ENCODE measurements at regions not wholly inside any gene's neighbourhood (a gene's known extent, or its start where the extent isn't known, plus 50 kb on each side); places are given as distances from the start of the nearest gene placed in this dataset.

- H3K27me3 Mint-ChIP-seq, result no peaks in the 10 kb centered on the region
- H3K9me3 Mint-ChIP-seq, result no peaks in the 10 kb centered on the region
- H3K4me1 Mint-ChIP-seq, result peaks cover 3% of the 10 kb centered on the region
- no peaks in the 10 kb centered on the region for H3K36me3 Mint-ChIP-seq (ENCODE audit: low read depth)
- DNase-seq (no peak), ATAC-seq (no peak)
- H3K4me3 Mint-ChIP-seq, result no peak overlapping the region
- no peak overlapping the region for H3K27ac Mint-ChIP-seq
Measured at GRCh38 chr6:11917951-11918738, 94.0 kb upstream of the HIVEP1 start.

- no peak for DNase-seq
Measured at GRCh38 chr6:11912420-11912819, 99.7 kb upstream of the HIVEP1 start.

GRCh38 chr6:11911538-11911937 lies 100.6 kb upstream of the HIVEP1 start:
- no peak overlapping the region for H3K27ac Mint-ChIP-seq
- peaks cover 2% of the 10 kb centered on the region for H3K36me3 Mint-ChIP-seq (ENCODE audit: low read depth)
- H3K4me3 Mint-ChIP-seq, result no peak overlapping the region
- no peaks in the 10 kb centered on the region for H3K9me3 Mint-ChIP-seq
- ATAC-seq (no peak), DNase-seq (no peak)
- no peaks in the 10 kb centered on the region for H3K27me3 Mint-ChIP-seq
- H3K4me1 Mint-ChIP-seq, result peaks cover 10% of the 10 kb centered on the region

More at GRCh38 chr6:11912420-11912819, 99.7 kb upstream of the HIVEP1 start:
- no peak overlapping the region for H3K4me3 Mint-ChIP-seq
- no peak for ATAC-seq
- H3K4me1 Mint-ChIP-seq, result peaks cover 10% of the 10 kb centered on the region
- no peak overlapping the region for H3K27ac Mint-ChIP-seq
- H3K9me3 Mint-ChIP-seq, result no peaks in the 10 kb centered on the region
- H3K27me3 Mint-ChIP-seq, result no peaks in the 10 kb centered on the region
- peaks cover 2% of the 10 kb centered on the region for H3K36me3 Mint-ChIP-seq (ENCODE audit: low read depth)

- Mint-ChIP-seq H3K4me3 (no peak overlapping the region), H3K9me3 (no peaks in the 10 kb centered on the region), H3K27me3 (no peaks in the 10 kb centered on the region), H3K27ac (no peak overlapping the region), H3K4me1 (peaks cover 10% of the 10 kb centered on the region), H3K36me3 (ENCODE audit: low read depth) (peaks cover 2% of the 10 kb centered on the region)
- DNase-seq (no peak), ATAC-seq (no peak)
Measured at GRCh38 chr6:11909696-11910132, 102.4 kb upstream of the HIVEP1 start.

GRCh38 chr6:11908436-11909105 lies 103.5 kb upstream of the HIVEP1 start:
- Mint-ChIP-seq H3K27ac (no peak overlapping the region), H3K4me3 (no peak overlapping the region), H3K36me3 (ENCODE audit: low read depth) (peaks cover 2% of the 10 kb centered on the region), H3K4me1 (peaks cover 10% of the 10 kb centered on the region), H3K27me3 (no peaks in the 10 kb centered on the region), H3K9me3 (no peaks in the 10 kb centered on the region)
- no peak for ATAC-seq
- no peak for DNase-seq

GRCh38 chr6:11903645-11904044 lies 108.5 kb upstream of the HIVEP1 start:
- Mint-ChIP-seq H3K9me3 (no peaks in the 10 kb centered on the region), H3K4me1 (peaks cover 19% of the 10 kb centered on the region), H3K36me3 (ENCODE audit: low read depth) (no peaks in the 10 kb centered on the region), H3K27ac (no peak overlapping the region), H3K4me3 (no peak overlapping the region), H3K27me3 (peaks cover 5% of the 10 kb centered on the region)
- DNase-seq (no peak), ATAC-seq (no peak)

GRCh38 chr6:11902527-11902926 lies 109.6 kb upstream of the HIVEP1 start:
- H3K4me3 Mint-ChIP-seq, result no peak overlapping the region

GRCh38 chr6:11900662-11901598 lies 111.2 kb upstream of the HIVEP1 start:
- Mint-ChIP-seq H3K27me3 (peaks cover 5% of the 10 kb centered on the region), H3K4me1 (peaks cover 19% of the 10 kb centered on the region), H3K4me3 (peak overlapping the region; percentile 9), H3K36me3 (ENCODE audit: low read depth) (no peaks in the 10 kb centered on the region), H3K27ac (no peak overlapping the region), H3K9me3 (peaks cover 1% of the 10 kb centered on the region)
- DNase-seq (no peak), ATAC-seq (no peak)

More at GRCh38 chr6:11902527-11902926, 109.6 kb upstream of the HIVEP1 start:
- no peak overlapping the region for H3K27ac Mint-ChIP-seq
- H3K36me3 Mint-ChIP-seq (ENCODE audit: low read depth), result no peaks in the 10 kb centered on the region
- no peaks in the 10 kb centered on the region for H3K9me3 Mint-ChIP-seq
- no peak for DNase-seq
- peaks cover 5% of the 10 kb centered on the region for H3K27me3 Mint-ChIP-seq
- peaks cover 19% of the 10 kb centered on the region for H3K4me1 Mint-ChIP-seq
- peak; percentile 68 for ATAC-seq

- Mint-ChIP-seq H3K9me3 (peaks cover 6% of the 10 kb centered on the region), H3K27ac (no peak overlapping the region), H3K4me1 (peaks cover 19% of the 10 kb centered on the region), H3K4me3 (no peak overlapping the region), H3K36me3 (ENCODE audit: low read depth) (no peaks in the 10 kb centered on the region), H3K27me3 (peaks cover 5% of the 10 kb centered on the region)
- no peak for DNase-seq
- ATAC-seq, result no peak
Measured at GRCh38 chr6:11899645-11900044, 112.5 kb upstream of the HIVEP1 start.

- no peak for DNase-seq
- ATAC-seq, result no peak
- no peak overlapping the region for H3K27ac Mint-ChIP-seq
- H3K4me3 Mint-ChIP-seq, result no peak overlapping the region
- no peaks in the 10 kb centered on the region for H3K27me3 Mint-ChIP-seq
- H3K9me3 Mint-ChIP-seq, result peaks cover 6% of the 10 kb centered on the region
- no peaks in the 10 kb centered on the region for H3K36me3 Mint-ChIP-seq (ENCODE audit: low read depth)
- no peaks in the 10 kb centered on the region for H3K4me1 Mint-ChIP-seq
Measured at GRCh38 chr6:11894212-11894611, 115.6 kb upstream of the ADTRP start.

GRCh38 chr6:11891547-11891946 lies 112.9 kb upstream of the ADTRP start:
- H3K4me3 Mint-ChIP-seq, result no peak overlapping the region
- peaks cover 6% of the 10 kb centered on the region for H3K9me3 Mint-ChIP-seq
- H3K27ac Mint-ChIP-seq, result no peak overlapping the region
- no peaks in the 10 kb centered on the region for H3K4me1 Mint-ChIP-seq
- ATAC-seq, result no peak
- H3K27me3 Mint-ChIP-seq, result no peaks in the 10 kb centered on the region
- no peak for DNase-seq
- H3K36me3 Mint-ChIP-seq (ENCODE audit: low read depth), result no peaks in the 10 kb centered on the region

- no peaks in the 10 kb centered on the region for H3K4me1 Mint-ChIP-seq
- H3K9me3 Mint-ChIP-seq, result peaks cover 9% of the 10 kb centered on the region
- H3K36me3 Mint-ChIP-seq (ENCODE audit: low read depth), result no peaks in the 10 kb centered on the region
- ATAC-seq (no peak), DNase-seq (no peak)
- H3K27ac Mint-ChIP-seq, result no peak overlapping the region
- H3K27me3 Mint-ChIP-seq, result no peaks in the 10 kb centered on the region
- H3K4me3 Mint-ChIP-seq, result no peak overlapping the region
Measured at GRCh38 chr6:11890849-11891248, 112.2 kb upstream of the ADTRP start.

- Mint-ChIP-seq H3K4me1 (peaks cover 2% of the 10 kb centered on the region), H3K9me3 (peaks cover 12% of the 10 kb centered on the region), H3K27ac (no peak overlapping the region), H3K4me3 (no peak overlapping the region), H3K36me3 (ENCODE audit: low read depth) (no peaks in the 10 kb centered on the region), H3K27me3 (no peaks in the 10 kb centered on the region)
- DNase-seq (no peak), ATAC-seq (no peak)
Measured at GRCh38 chr6:11890209-11890608, 111.6 kb upstream of the ADTRP start.

- no peak for ATAC-seq
- peaks cover 7% of the 10 kb centered on the region for H3K4me1 Mint-ChIP-seq
Measured at GRCh38 chr6:11889572-11889971, 111.0 kb upstream of the ADTRP start.

More at GRCh38 chr6:11889572-11889971, 111.0 kb upstream of the ADTRP start:
- H3K27me3 Mint-ChIP-seq, result no peaks in the 10 kb centered on the region
- H3K4me3 Mint-ChIP-seq, result no peak overlapping the region
- no peak for DNase-seq
- peaks cover 15% of the 10 kb centered on the region for H3K9me3 Mint-ChIP-seq
- peaks cover under 1% of the 10 kb centered on the region for H3K36me3 Mint-ChIP-seq (ENCODE audit: low read depth)
- no peak overlapping the region for H3K27ac Mint-ChIP-seq
